OCI-LY7 (cell line): ENCODE measurements at regions not wholly inside any gene's neighbourhood (a gene's known extent, or its start where the extent isn't known, plus 50 kb on each side); places are given as distances from the start of the nearest gene placed in this dataset.

ENCODE experiments used
- CTCF ChIP-seq: fragments of 200-600 bp; sonication (generic); conservative IDR thresholded peaks from 2 replicates; pipeline ENCODE4 v1.5.1; 2014; ENCODE audit warnings: mild to moderate bottlenecking, antibody characterized with exemption, low read length, moderate library complexity, mixed read lengths
- EZH2phosphoT487 ChIP-seq: fragments of 200-600 bp; sonication (generic); IDR thresholded peaks from 2 replicates; pipeline ENCODE4 v1.6.1; 2018; ENCODE audit warnings: low read depth, borderline replicate concordance, mild to moderate bottlenecking, mixed run types, antibody characterized with exemption, low read length, moderate library complexity, mixed read lengths

GRCh38 chr4:26065833-26066232 is 151.8 kb downstream of the SMIM20 start:
- TF ChIP-seq CTCF (no peak), EZH2phosphoT487 (no peak)
